Large intestine (tissue), 3 donors: ENCODE measurements at regions not wholly inside any gene's neighbourhood (a gene's known extent, or its start where the extent isn't known, plus 50 kb on each side); places are given as distances from the start of the nearest gene placed in this dataset.
"Not testable (repeated sequence)": the region's sequence is repeated elsewhere in the genome, so short reads cannot be mapped to it uniquely, and the experiment has no call there.

ENCODE experiments used
- DNase-seq, 2 donors: peaks; one replicate each; pipeline versions ENCODE4 v3.0.0 to v3.0.0-alpha.2; 2013
- H3K27ac ChIP-seq: one replicate; pipeline ENCODE4 v1.5.1; 2013; ENCODE audit warnings: low read length
- H3K27me3 ChIP-seq: 2 replicates; pipeline ENCODE4 v1.6.1; 2013; ENCODE audit warnings: low read length; ENCODE audit not compliant: control insufficient read depth, insufficient read depth
- H3K36me3 ChIP-seq: 2 replicates; pipeline ENCODE4 v1.6.1; 2013; ENCODE audit warnings: low read length; ENCODE audit not compliant: control insufficient read depth, insufficient read depth
- H3K4me1 ChIP-seq: one replicate; pipeline ENCODE4 v1.6.1; 2013; ENCODE audit warnings: low read length; ENCODE audit not compliant: control insufficient read depth, insufficient read depth
- H3K4me3 ChIP-seq: one replicate; pipeline ENCODE4 v1.5.1; 2013; ENCODE audit warnings: low read length
- H3K9me3 ChIP-seq: one replicate; pipeline ENCODE4 v1.6.1; 2013; ENCODE audit warnings: mild to moderate bottlenecking, low read depth, low read length, moderate library complexity; ENCODE audit not compliant: control insufficient read depth
- WGBS: methylation state at CpG from one replicate; pipeline ENCODE4 v1.1.5; 2013; ENCODE audit warnings: low lambda C conversion rate; ENCODE audit not compliant: insufficient coverage; 5-methylcytosine and 5-hydroxymethylcytosine counted together

DNA sequence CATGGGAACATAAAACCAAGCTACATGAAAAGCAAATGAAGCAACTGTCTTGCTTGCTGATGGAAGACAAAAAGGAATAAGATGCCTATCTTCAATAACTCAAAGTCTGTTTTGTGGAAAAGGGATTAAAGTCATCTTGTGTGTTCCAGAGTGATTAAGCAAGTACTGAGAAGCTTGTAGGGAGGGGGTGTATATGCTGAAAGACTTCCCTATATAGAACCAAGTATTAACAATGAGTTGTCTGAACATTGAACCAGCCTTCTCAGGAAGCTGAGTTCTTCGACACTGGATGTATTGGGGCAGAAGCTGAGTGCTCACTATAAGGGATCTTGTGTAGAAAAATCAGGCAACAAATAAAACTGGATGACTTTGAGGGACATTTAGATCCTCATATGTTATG is 451.8 kb downstream of the CD83 start:
- no CpG with 5 or more reads among the region's 1 CpG for WGBS
- DNase-seq: no peak
- no peaks in the 10 kb centered on the region for H3K9me3 ChIP-seq
- no peaks in the 10 kb centered on the region for H3K36me3 ChIP-seq
- no peak overlapping the region for H3K27ac ChIP-seq
- no peak overlapping the region for H3K4me3 ChIP-seq
- no peaks in the 10 kb centered on the region for H3K27me3 ChIP-seq
- H3K4me1 ChIP-seq: peaks cover 8% of the 10 kb centered on the region

DNA sequence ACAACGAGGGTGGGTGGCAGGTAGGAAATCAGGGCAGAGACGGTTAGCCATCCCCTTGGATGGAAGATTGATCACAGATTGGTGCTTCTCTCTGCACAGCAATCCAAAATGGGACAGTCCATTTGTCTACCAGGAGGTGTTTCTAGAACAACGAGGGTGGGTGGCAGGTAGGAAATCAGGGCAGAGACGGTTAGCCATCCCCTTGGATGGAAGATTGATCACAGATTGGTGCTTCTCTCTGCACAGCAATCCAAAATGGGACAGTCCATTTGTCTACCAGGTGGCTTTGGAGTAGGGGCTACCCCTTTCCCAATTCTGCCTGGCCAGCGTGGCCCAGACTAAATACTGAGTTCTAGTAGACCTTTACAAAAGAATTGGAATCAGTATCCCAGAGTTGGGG is 452.3 kb downstream of the CD83 start:
- no CpG with 5 or more reads among the region's 5 CpGs for WGBS
- not testable (repeated sequence) for H3K27me3 ChIP-seq

DNA sequence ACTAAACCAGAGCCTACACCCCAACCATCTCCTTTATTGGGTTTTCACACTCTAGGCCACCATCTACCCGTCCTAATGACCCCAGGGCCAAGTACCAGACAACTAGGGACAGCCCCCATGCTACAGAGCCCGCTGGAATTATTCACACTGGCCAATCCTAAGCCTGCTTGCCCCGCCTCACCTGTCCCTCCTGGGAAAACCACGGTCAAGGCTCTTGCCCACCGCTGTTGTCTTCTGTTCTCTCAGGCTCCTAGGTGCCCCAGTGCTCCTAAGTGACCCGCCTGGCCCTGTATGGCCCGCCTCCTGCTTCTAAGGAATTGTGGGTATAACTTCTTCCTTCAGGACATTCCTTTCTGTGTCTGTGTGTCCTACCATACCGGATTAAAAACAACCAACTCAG is 453.4 kb downstream of the CD83 start:
- Histone ChIP-seq H3K4me1 (peaks cover 8% of the 10 kb centered on the region), H3K27ac (no peak overlapping the region), H3K4me3 (no peak overlapping the region), H3K36me3 (no peaks in the 10 kb centered on the region), H3K27me3 (no peaks in the 10 kb centered on the region), H3K9me3 (no peaks in the 10 kb centered on the region)
- DNase-seq: no peak
- no CpG with 5 or more reads among the region's 8 CpGs for WGBS

More for the DNA sequence above, 452.3 kb downstream of the CD83 start:
- H3K4me3 ChIP-seq, H3K36me3 ChIP-seq, H3K27ac ChIP-seq, H3K4me1 ChIP-seq, H3K9me3 ChIP-seq, DNase-seq: not testable (repeated sequence)

DNA sequence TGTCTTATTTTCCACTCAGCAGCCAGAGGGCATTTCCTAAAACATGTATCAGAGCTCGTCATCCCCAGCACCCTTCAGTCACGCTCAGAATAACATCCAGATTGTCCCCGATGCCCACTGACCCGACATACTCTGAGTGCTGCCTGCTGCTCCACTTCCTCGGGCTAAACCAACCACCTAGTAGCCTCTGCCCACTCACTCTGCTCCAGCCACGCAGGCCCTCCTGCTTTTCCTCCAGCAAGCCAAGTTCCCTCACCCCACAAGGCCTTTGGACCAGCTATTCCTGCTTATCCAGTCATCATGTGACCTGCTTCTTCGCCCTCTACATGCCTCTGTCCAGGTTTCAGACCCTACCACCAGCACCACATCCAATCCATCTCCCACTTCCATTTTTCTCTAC is 454.2 kb downstream of the CD83 start:
- Histone ChIP-seq H3K4me3 (no peak overlapping the region), H3K27me3 (no peaks in the 10 kb centered on the region), H3K9me3 (no peaks in the 10 kb centered on the region), H3K4me1 (peaks cover 8% of the 10 kb centered on the region), H3K27ac (no peak overlapping the region), H3K36me3 (no peaks in the 10 kb centered on the region)
- 30% methylated on average over 1 of the region's 7 CpGs for WGBS
- peak; percentile 58 to 80 for DNase-seq

DNA sequence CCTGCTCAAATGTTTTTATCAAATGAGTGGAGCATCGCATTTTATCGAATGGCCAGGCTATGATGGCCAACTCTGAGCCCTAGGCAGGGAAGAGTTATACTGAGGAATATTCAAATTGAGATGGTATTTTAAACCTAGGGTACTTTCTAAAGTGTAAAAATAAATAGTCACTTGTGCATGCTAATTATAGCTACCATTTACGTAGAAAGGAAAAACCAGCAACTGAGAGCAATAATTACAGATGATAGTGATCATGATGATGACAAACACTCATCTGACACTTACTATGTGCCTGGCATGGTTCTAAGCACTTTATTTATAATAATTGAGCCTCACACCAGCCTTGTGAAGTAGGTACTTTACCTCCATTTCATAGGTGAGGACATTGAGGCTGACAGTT is 455.7 kb downstream of the CD83 start:
- Histone ChIP-seq H3K27me3 (no peaks in the 10 kb centered on the region), H3K4me3 (no peak overlapping the region), H3K36me3 (no peaks in the 10 kb centered on the region), H3K27ac (no peak overlapping the region), H3K4me1 (no peaks in the 10 kb centered on the region), H3K9me3 (no peaks in the 10 kb centered on the region)
- no peak for DNase-seq
- no CpG with 5 or more reads among the region's 3 CpGs for WGBS

DNA sequence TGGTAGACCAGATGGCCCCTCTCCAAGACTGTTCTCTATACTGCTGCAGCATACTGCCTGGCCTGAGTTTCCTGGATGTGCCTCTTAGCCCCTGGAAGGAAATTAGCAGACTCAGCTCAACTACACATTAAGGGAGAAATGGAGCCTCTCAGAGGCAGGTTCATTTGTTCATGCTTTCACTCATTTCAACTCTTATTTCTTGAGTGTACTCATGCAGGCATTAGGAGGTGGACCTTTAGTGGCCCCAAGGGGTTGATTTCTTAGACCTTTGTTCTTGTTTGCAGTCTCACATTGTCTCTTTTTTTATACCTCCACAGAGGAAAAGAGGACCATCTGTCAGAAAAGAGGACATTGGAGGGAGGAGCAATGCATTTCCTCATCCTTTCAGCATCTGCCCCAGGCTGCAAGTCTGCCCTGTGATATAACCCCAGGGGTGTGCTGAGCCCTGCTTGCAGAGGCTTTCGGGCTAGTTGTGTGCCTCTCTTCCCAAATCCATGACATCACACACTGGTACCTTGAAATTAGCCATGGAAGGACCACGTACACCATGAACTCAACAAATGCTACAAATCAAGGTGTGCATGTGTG is 456.2 kb downstream of the CD83 start:
- no peak for DNase-seq
- Histone ChIP-seq H3K36me3 (no peaks in the 10 kb centered on the region), H3K4me1 (no peaks in the 10 kb centered on the region), H3K9me3 (no peaks in the 10 kb centered on the region), H3K4me3 (no peak overlapping the region), H3K27me3 (no peaks in the 10 kb centered on the region), H3K27ac (no peak overlapping the region)
- WGBS: no CpG with 5 or more reads among the region's 2 CpGs

DNA sequence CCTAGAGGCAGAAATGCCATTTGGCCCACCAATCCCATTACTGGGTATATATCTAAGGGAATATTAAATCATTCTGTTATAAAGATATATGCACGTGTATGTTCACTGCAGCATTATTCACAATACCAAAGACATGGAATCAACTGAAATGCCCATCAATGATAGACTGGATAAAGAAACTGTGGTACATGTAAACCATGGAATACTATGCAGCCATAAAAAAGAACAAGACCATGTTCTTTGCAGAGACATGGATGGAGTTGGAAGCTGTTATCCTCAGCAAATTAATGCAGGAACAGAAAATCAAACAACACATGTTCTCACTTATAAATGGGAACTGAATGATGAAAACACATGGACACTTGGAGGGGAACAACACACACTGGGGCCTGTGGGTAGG is 458.4 kb downstream of the CD83 start:
- no peaks in the 10 kb centered on the region for H3K4me1 ChIP-seq
- H3K27ac ChIP-seq: no peak overlapping the region
- no peak for DNase-seq
- H3K36me3 ChIP-seq: no peaks in the 10 kb centered on the region
- no peaks in the 10 kb centered on the region for H3K27me3 ChIP-seq
- no peaks in the 10 kb centered on the region for H3K9me3 ChIP-seq
- H3K4me3 ChIP-seq: no peak overlapping the region
- WGBS: no CpG with 5 or more reads among the region's 1 CpG

DNA sequence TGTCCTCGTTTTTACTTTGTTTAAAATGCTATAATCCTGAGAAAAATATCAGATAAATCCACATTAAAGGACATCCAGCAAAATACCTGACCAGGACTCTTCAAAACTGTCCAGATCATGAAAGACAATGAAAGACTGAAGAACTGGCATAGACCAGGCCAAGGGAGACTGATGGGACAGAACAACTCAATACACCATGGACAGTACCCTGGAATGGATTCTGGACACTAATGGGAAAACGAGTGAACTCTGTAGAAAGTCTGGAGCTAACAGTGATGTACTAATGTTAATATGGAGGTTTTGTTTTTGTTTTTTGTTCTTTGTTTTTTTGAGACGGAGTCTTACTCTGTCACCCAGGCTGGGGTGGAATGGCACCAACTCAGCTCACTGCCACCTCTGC is 461.4 kb downstream of the CD83 start:
- no peak for DNase-seq
- Histone ChIP-seq H3K36me3 (no peaks in the 10 kb centered on the region), H3K4me1 (no peaks in the 10 kb centered on the region), H3K27ac (no peak overlapping the region), H3K27me3 (no peaks in the 10 kb centered on the region), H3K4me3 (no peak overlapping the region), H3K9me3 (no peaks in the 10 kb centered on the region)
- no CpG with 5 or more reads among the region's 3 CpGs for WGBS

DNA sequence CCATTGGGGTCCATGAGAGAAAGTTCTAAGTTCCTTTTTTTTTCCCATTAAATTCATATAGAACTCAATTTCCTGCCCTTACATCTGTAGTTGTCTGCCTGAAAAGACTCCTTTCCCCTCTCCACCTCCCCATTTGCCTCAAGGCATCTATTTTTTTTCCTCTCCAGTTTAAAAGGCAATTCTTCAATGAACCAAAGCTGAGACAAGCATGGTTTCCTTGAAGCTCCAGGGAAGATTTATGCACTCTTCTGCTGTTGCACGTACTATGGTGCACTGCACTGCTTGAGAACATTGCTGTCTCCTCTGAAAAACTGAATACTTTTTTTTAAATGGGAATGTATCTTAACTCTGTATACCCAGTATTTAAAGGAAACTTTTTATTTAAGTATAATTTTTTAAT is 465.2 kb downstream of the CD83 start:
- WGBS: no CpG with 5 or more reads among the region's 1 CpG
- Histone ChIP-seq H3K27me3 (no peaks in the 10 kb centered on the region), H3K27ac (no peak overlapping the region), H3K4me1 (no peaks in the 10 kb centered on the region), H3K4me3 (no peak overlapping the region), H3K36me3 (no peaks in the 10 kb centered on the region), H3K9me3 (no peaks in the 10 kb centered on the region)
- no peak for DNase-seq

DNA sequence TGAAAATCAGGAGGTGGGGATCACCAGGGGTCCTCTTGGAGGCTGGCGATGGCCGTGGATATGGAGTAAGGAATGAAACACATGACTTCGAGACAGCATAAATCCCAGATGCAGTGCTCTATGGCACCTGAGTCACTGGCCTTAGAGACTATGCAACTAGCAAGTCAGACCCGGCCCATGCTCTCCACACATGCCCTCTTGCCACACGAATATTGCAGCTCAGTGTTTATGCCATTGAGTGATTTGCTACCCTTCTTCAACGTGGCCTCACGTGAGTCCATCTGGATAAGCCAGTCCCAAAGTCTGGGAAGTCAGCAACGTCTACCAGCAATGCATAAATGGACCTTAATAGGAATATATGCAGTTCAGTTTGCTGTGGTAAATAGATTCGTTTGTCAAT is 466.3 kb downstream of the CD83 start:
- H3K27me3 ChIP-seq: no peaks in the 10 kb centered on the region
- peak; percentile 78 to 82 for DNase-seq
- no peaks in the 10 kb centered on the region for H3K9me3 ChIP-seq
- peak overlapping the region; percentile 35 for H3K27ac ChIP-seq
- no peaks in the 10 kb centered on the region for H3K36me3 ChIP-seq
- H3K4me1 ChIP-seq: no peaks in the 10 kb centered on the region
- 86% methylated on average over 1 of the region's 9 CpGs for WGBS
- no peak overlapping the region for H3K4me3 ChIP-seq

DNA sequence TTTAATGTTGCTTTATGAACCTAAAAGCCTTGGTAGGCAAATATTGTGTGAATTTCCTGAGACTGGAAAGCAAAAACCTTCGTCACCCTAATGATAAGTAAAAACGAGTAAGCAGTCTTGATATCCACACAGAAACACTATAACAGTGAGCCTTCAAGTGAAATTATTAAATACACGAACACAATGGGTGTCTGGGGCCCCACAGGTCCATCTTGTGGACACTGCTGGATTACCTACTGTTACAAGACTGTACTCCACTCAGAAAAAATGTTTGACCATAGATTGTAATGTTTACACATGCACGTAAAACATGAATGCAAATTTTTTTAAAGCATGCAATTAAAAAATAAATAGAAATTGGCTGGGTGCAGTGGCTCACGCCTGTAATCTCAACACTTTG is 466.9 kb downstream of the CD83 start:
- no peaks in the 10 kb centered on the region for H3K9me3 ChIP-seq
- peak overlapping the region; percentile 35 for H3K27ac ChIP-seq
- H3K36me3 ChIP-seq: no peaks in the 10 kb centered on the region
- peak in 1 of 2 donors; percentile 35 for DNase-seq
- WGBS: 25% methylated on average over 2 of the region's 5 CpGs
- no peaks in the 10 kb centered on the region for H3K4me1 ChIP-seq
- no peak overlapping the region for H3K4me3 ChIP-seq
- H3K27me3 ChIP-seq: no peaks in the 10 kb centered on the region
